Glutamatergic neuron (in vitro differentiated cells): ENCODE measurements at regions not wholly inside any gene's neighbourhood (a gene's known extent, or its start where the extent isn't known, plus 50 kb on each side); places are given as distances from the start of the nearest gene placed in this dataset.

Source experiments
- DNase-seq: peaks from one replicate; pipeline ENCODE4 v3.0.0; 2022
- H3K27ac Mint-ChIP-seq: one replicate; pipeline ENCODE4 v1.8.0; 2020; ENCODE audit warnings: mild to moderate bottlenecking, mixed read lengths, inconsistent platforms; ENCODE audit not compliant: unreplicated experiment
- H3K27me3 Mint-ChIP-seq: one replicate; pipeline ENCODE4 v1.8.0; 2020; ENCODE audit warnings: mild to moderate bottlenecking, moderate library complexity, mixed read lengths, inconsistent platforms; ENCODE audit not compliant: unreplicated experiment
- H3K36me3 Mint-ChIP-seq: one replicate; pipeline ENCODE4 v1.8.0; 2020; ENCODE audit warnings: mild to moderate bottlenecking, mixed read lengths, inconsistent platforms; ENCODE audit not compliant: unreplicated experiment
- H3K4me1 Mint-ChIP-seq: one replicate; pipeline ENCODE4 v1.8.0; 2020; ENCODE audit warnings: mild to moderate bottlenecking, low read depth, mixed read lengths, inconsistent platforms; ENCODE audit not compliant: unreplicated experiment
- H3K4me3 Mint-ChIP-seq: one replicate; pipeline ENCODE4 v1.8.0; 2020; ENCODE audit warnings: mild to moderate bottlenecking, mixed read lengths, inconsistent platforms; ENCODE audit not compliant: unreplicated experiment
- H3K9me3 Mint-ChIP-seq: one replicate; pipeline ENCODE4 v1.8.0; 2020; ENCODE audit warnings: mild to moderate bottlenecking, moderate library complexity, mixed read lengths, inconsistent platforms; ENCODE audit not compliant: unreplicated experiment
- CTCF ChIP-seq: fragments of 200-600 bp; sonication (generic); IDR thresholded peaks from one replicate; pipeline ENCODE4 v1.5.0; 2021; ENCODE audit not compliant: partially characterized antibody, unreplicated experiment

- H3K36me3 Mint-ChIP-seq = no peaks in the 10 kb centered on the region
- H3K9me3 Mint-ChIP-seq = no peaks in the 10 kb centered on the region
- H3K4me1 Mint-ChIP-seq = peaks cover 12% of the 10 kb centered on the region
- no peak for TF ChIP-seq CTCF
- no peak overlapping the region for H3K4me3 Mint-ChIP-seq
- peaks cover 3% of the 10 kb centered on the region for H3K27me3 Mint-ChIP-seq
- DNase-seq = peak; percentile 36
- H3K27ac Mint-ChIP-seq = peak overlapping the region; percentile 28
Observed at GRCh38 chr14:58832095-58832521, 194.3 kb downstream of the DACT1 start.

GRCh38 chr14:58833634-58834378 lies 196.0 kb downstream of the DACT1 start:
- DNase-seq = no peak
- Mint-ChIP-seq H3K4me3 (no peak overlapping the region), H3K36me3 (no peaks in the 10 kb centered on the region), H3K27me3 (peaks cover 3% of the 10 kb centered on the region), H3K4me1 (peaks cover 12% of the 10 kb centered on the region), H3K27ac (no peak overlapping the region), H3K9me3 (no peaks in the 10 kb centered on the region)
- no peak for TF ChIP-seq CTCF

- Mint-ChIP-seq H3K4me3 (no peak overlapping the region), H3K36me3 (no peaks in the 10 kb centered on the region), H3K27me3 (peaks cover 2% of the 10 kb centered on the region), H3K27ac (no peak overlapping the region), H3K4me1 (peaks cover 17% of the 10 kb centered on the region), H3K9me3 (peaks cover 2% of the 10 kb centered on the region)
- TF ChIP-seq CTCF = no peak
- DNase-seq = no peak
Observed at GRCh38 chr14:58836303-58836974, 198.7 kb downstream of the DACT1 start.

GRCh38 chr14:58839233-58839632 lies 201.5 kb downstream of the DACT1 start:
- H3K27me3 Mint-ChIP-seq = peaks cover 2% of the 10 kb centered on the region
- H3K36me3 Mint-ChIP-seq = no peaks in the 10 kb centered on the region
- H3K4me3 Mint-ChIP-seq = peak overlapping the region; percentile 36
- peaks cover 2% of the 10 kb centered on the region for H3K9me3 Mint-ChIP-seq
- no peak for TF ChIP-seq CTCF
- H3K4me1 Mint-ChIP-seq = peaks cover 9% of the 10 kb centered on the region
- no peak for DNase-seq
- H3K27ac Mint-ChIP-seq = no peak overlapping the region

GRCh38 chr14:58844544-58844943 lies 206.8 kb downstream of the DACT1 start:
- H3K27me3 Mint-ChIP-seq = no peaks in the 10 kb centered on the region
- no peak for DNase-seq
- H3K4me3 Mint-ChIP-seq = no peak overlapping the region
- peaks cover 16% of the 10 kb centered on the region for H3K4me1 Mint-ChIP-seq
- no peak overlapping the region for H3K27ac Mint-ChIP-seq
- H3K36me3 Mint-ChIP-seq = no peaks in the 10 kb centered on the region
- TF ChIP-seq CTCF = no peak
- H3K9me3 Mint-ChIP-seq = no peaks in the 10 kb centered on the region
